HG03060 (cell line): ENCODE measurements at regions not wholly inside any gene's neighbourhood (a gene's known extent, or its start where the extent isn't known, plus 50 kb on each side); places are given as distances from the start of the nearest gene placed in this dataset.
"Not testable (repeated sequence)": the region's sequence is repeated elsewhere in the genome, so short reads cannot be mapped to it uniquely, and the experiment has no call there.

Experiments used
- ATAC-seq: cut with Tn5 transposase; IDR thresholded peaks from one replicate; pipeline ENCODE4 v1.9.1; 2021; ENCODE audit warnings: low read depth, moderate number of reproducible peaks; ENCODE audit not compliant: unreplicated experiment

GRCh38 chr15:92751528-92751927 is 96.0 kb upstream of the FAM174B start:
- no peak for ATAC-seq

- no peak for ATAC-seq
Observed at GRCh38 chr15:92753591-92753990, 98.0 kb upstream of the FAM174B start.

GRCh38 chr15:92763459-92763858 is 107.9 kb upstream of the FAM174B start:
- no peak for ATAC-seq

GRCh38 chr15:92768131-92768530 is 112.6 kb upstream of the FAM174B start:
- ATAC-seq, result not testable (repeated sequence)

- no peak for ATAC-seq
Observed at GRCh38 chr15:92770641-92771040, 115.1 kb upstream of the FAM174B start.

GRCh38 chr15:92772061-92772460 is 116.5 kb upstream of the FAM174B start:
- ATAC-seq, result no peak

- no peak for ATAC-seq
Observed at GRCh38 chr15:92772626-92773244, 117.2 kb upstream of the FAM174B start.

- ATAC-seq, result no peak
Observed at GRCh38 chr15:92773340-92773739, 117.8 kb upstream of the FAM174B start.

GRCh38 chr15:92779874-92780273 is 120.2 kb upstream of the CHD2 start:
- ATAC-seq, result no peak

GRCh38 chr15:92780843-92781242 is 119.3 kb upstream of the CHD2 start:
- ATAC-seq, result no peak

- no peak for ATAC-seq
Observed at GRCh38 chr15:92781925-92782453, 118.1 kb upstream of the CHD2 start.

GRCh38 chr15:92787116-92787515 is 113.0 kb upstream of the CHD2 start:
- no peak for ATAC-seq

- ATAC-seq, result no peak
Observed at GRCh38 chr15:92788196-92788595, 111.9 kb upstream of the CHD2 start.

- ATAC-seq, result not testable (repeated sequence)
Observed at GRCh38 chr15:92788793-92789192, 111.3 kb upstream of the CHD2 start.

GRCh38 chr15:92796161-92796611 is 103.9 kb upstream of the CHD2 start:
- ATAC-seq, result no peak

- ATAC-seq, result peak; percentile 76
Observed at GRCh38 chr15:92797168-92798052, 102.7 kb upstream of the CHD2 start.

- no peak for ATAC-seq
Observed at GRCh38 chr15:92800013-92800412, 100.1 kb upstream of the CHD2 start.

- not testable (repeated sequence) for ATAC-seq
Observed at GRCh38 chr15:92800416-92801055, 99.6 kb upstream of the CHD2 start.

- not testable (repeated sequence) for ATAC-seq
Observed at GRCh38 chr15:92801056-92801773, 98.9 kb upstream of the CHD2 start.

- no peak for ATAC-seq
Observed at GRCh38 chr15:92801774-92802464, 98.2 kb upstream of the CHD2 start.
